H9 (cell line): ENCODE measurements at regions not wholly inside any gene's neighbourhood (a gene's known extent, or its start where the extent isn't known, plus 50 kb on each side); places are given as distances from the start of the nearest gene placed in this dataset.

Experiments used
- DNase-seq: peaks from one replicate; pipeline ENCODE4 v3.0.0-alpha.2; 2017
- H2AFZ ChIP-seq: one replicate; pipeline ENCODE4 v1.6.1; 2013; ENCODE audit warnings: mild to moderate bottlenecking, low read length, control low read depth, moderate library complexity
- H2AK5ac ChIP-seq: 2 replicates; pipeline ENCODE4 v1.6.1; 2013; ENCODE audit warnings: low read length, control low read depth, mixed read lengths; ENCODE audit not compliant: insufficient read length
- H2BK120ac ChIP-seq: one replicate; pipeline ENCODE4 v1.6.1; 2013; ENCODE audit warnings: low read depth, mild to moderate bottlenecking, low read length, control low read depth, inconsistent platforms; ENCODE audit not compliant: poor library complexity, severe bottlenecking
- H2BK12ac ChIP-seq: 2 replicates; pipeline ENCODE4 v1.6.1; 2013; ENCODE audit warnings: low read length, control low read depth, mixed read lengths, low read depth; ENCODE audit not compliant: insufficient read length
- H2BK15ac ChIP-seq: 2 replicates; pipeline ENCODE4 v1.6.1; 2013; ENCODE audit warnings: low read depth, low read length, control low read depth
- H2BK20ac ChIP-seq: one replicate; pipeline ENCODE4 v1.6.1; 2013; ENCODE audit warnings: low read depth, mild to moderate bottlenecking, low read length, control low read depth, inconsistent platforms; ENCODE audit not compliant: poor library complexity, severe bottlenecking
- H2BK5ac ChIP-seq: 2 replicates; pipeline ENCODE4 v1.6.1; 2013; ENCODE audit warnings: low read length, control low read depth, mixed read lengths; ENCODE audit not compliant: insufficient read length
- H3K14ac ChIP-seq: 2 replicates; pipeline ENCODE4 v1.6.1; 2013; ENCODE audit warnings: low read length, control low read depth; ENCODE audit not compliant: insufficient read depth
- H3K18ac ChIP-seq: 2 replicates; pipeline ENCODE4 v1.6.1; 2013; ENCODE audit warnings: low read depth, mild to moderate bottlenecking, mixed read lengths, low read length, control low read depth; ENCODE audit not compliant: insufficient read length
- H3K23ac ChIP-seq: 2 replicates; pipeline ENCODE4 v1.6.1; 2013; ENCODE audit warnings: low read length, control low read depth, mixed read lengths, low read depth; ENCODE audit not compliant: insufficient read length
- H3K23me2 ChIP-seq: 2 replicates; pipeline ENCODE4 v1.6.1; 2013; ENCODE audit warnings: low read depth, mild to moderate bottlenecking, mixed read lengths, low read length, control low read depth; ENCODE audit not compliant: insufficient read length, poor library complexity, severe bottlenecking
- H3K27ac ChIP-seq: 2 replicates; pipeline ENCODE4 v1.5.1; 2013; ENCODE audit warnings: low read length, control low read depth, mixed read lengths, low read depth; ENCODE audit not compliant: insufficient read length
- H3K27me3 ChIP-seq: 2 replicates; pipeline ENCODE4 v1.6.1; 2013; ENCODE audit warnings: low read length, control low read depth, inconsistent platforms; ENCODE audit not compliant: insufficient read depth
- H3K4ac ChIP-seq: 2 replicates; pipeline ENCODE4 v1.6.1; 2013; ENCODE audit warnings: low read depth, mild to moderate bottlenecking, control low read depth, inconsistent platforms, low read length, moderate library complexity
- H3K4me1 ChIP-seq: 2 replicates; pipeline ENCODE4 v1.6.1; 2013; ENCODE audit warnings: low read length, control low read depth, inconsistent platforms; ENCODE audit not compliant: insufficient read depth
- H3K4me2 ChIP-seq: 2 replicates; pipeline ENCODE4 v1.6.1; 2013; ENCODE audit warnings: low read length, control low read depth, mixed read lengths; ENCODE audit not compliant: insufficient read length, insufficient read depth
- H3K56ac ChIP-seq: 2 replicates; pipeline ENCODE4 v1.6.1; 2013; ENCODE audit warnings: low read depth, mild to moderate bottlenecking, mixed read lengths, low read length, control low read depth; ENCODE audit not compliant: insufficient read length
- H3K79me1 ChIP-seq: 2 replicates; pipeline ENCODE4 v1.6.1; 2013; ENCODE audit warnings: low read depth, mild to moderate bottlenecking, moderate library complexity, low read length, control low read depth, inconsistent platforms; ENCODE audit not compliant: insufficient read depth, poor library complexity, severe bottlenecking
- H3K79me2 ChIP-seq: 2 replicates; pipeline ENCODE4 v1.6.1; 2013; ENCODE audit warnings: low read length, control low read depth, inconsistent platforms; ENCODE audit not compliant: insufficient read depth
- H3K9ac ChIP-seq: 2 replicates; pipeline ENCODE4 v1.6.1; 2013; ENCODE audit warnings: low read length, control low read depth, mixed read lengths; ENCODE audit not compliant: insufficient read length; ENCODE audit errors: extremely low read depth
- H3K9me3 ChIP-seq: one replicate; pipeline ENCODE4 v1.6.1; 2013; ENCODE audit warnings: low read depth, low read length, inconsistent platforms; ENCODE audit not compliant: control insufficient read depth
- H3T11ph ChIP-seq: one replicate; pipeline ENCODE4 v1.6.1; 2013; ENCODE audit warnings: mild to moderate bottlenecking, low read length, control low read depth, inconsistent platforms
- H4K20me1 ChIP-seq: one replicate; pipeline ENCODE4 v1.6.1; 2013; ENCODE audit not compliant: control insufficient read depth, insufficient read length, insufficient read depth
- H4K5ac ChIP-seq: 2 replicates; pipeline ENCODE4 v1.6.1; 2013; ENCODE audit warnings: low read depth, mild to moderate bottlenecking, mixed read lengths, low read length, control low read depth; ENCODE audit not compliant: insufficient read length
- H4K8ac ChIP-seq: replicated peaks from 2 replicates; pipeline ENCODE4 v1.6.1; 2013; ENCODE audit warnings: low read length, control low read depth, mixed read lengths, low read depth; ENCODE audit not compliant: insufficient read length
- H4K91ac ChIP-seq: 2 replicates; pipeline ENCODE4 v1.6.1; 2013; ENCODE audit warnings: low read depth, mild to moderate bottlenecking, moderate library complexity, mixed read lengths, low read length, control low read depth; ENCODE audit not compliant: insufficient read length
- H3K27ac Mint-ChIP-seq, 3 experiments: 2 replicates in 2 of 3; 3 replicates in 1 of 3; pipeline ENCODE4 v1.8.0; 2020 to 2021; ENCODE audit warnings: mixed read lengths in 3 of 3, mild to moderate bottlenecking in 1 of 3, moderate library complexity in 1 of 3
- H3K27me3 Mint-ChIP-seq: 2 replicates; pipeline ENCODE4 v1.8.0; 2021; ENCODE audit warnings: low read depth, mild to moderate bottlenecking, moderate library complexity, mixed read lengths
- H3K36me3 Mint-ChIP-seq, 3 experiments: 2 replicates in 2 of 3; 3 replicates in 1 of 3; pipeline ENCODE4 v1.8.0; 2020 to 2021; ENCODE audit warnings: low read depth in 3 of 3, mixed read lengths in 3 of 3; ENCODE audit not compliant: insufficient read depth in 1 of 3
- H3K4me1 Mint-ChIP-seq, 2 experiments: 2 replicates each; pipeline ENCODE4 v1.8.0; 2020; ENCODE audit warnings: mixed read lengths in 2 of 2
- H3K4me3 Mint-ChIP-seq, 2 experiments: 2 replicates in 1 of 2; 3 replicates in 1 of 2; pipeline ENCODE4 v1.8.0; 2020 to 2021; ENCODE audit warnings: mild to moderate bottlenecking in 2 of 2, mixed read lengths in 2 of 2, moderate library complexity in 1 of 2
- H3K9me3 Mint-ChIP-seq, 2 experiments: 2 replicates in 1 of 2; 3 replicates in 1 of 2; pipeline ENCODE4 v1.8.0; 2020; ENCODE audit warnings: mild to moderate bottlenecking in 2 of 2, mixed read lengths in 2 of 2, moderate library complexity in 1 of 2
- CTCF ChIP-seq: fragments of 200-600 bp; sonication (generic); conservative IDR thresholded peaks from 3 replicates; pipeline ENCODE4 v1.8.0; 2021; ENCODE audit warnings: antibody characterized with exemption, mild to moderate bottlenecking
- WGBS: extraction: QIAGEN DNeasy Blood & Tissue Kit; methylation state at CpG from one replicate; pipeline ENCODE4 v1.1.7; 2013; ENCODE audit warnings: missing lambda C conversion rate, low lambda C conversion rate, mixed read lengths; ENCODE audit not compliant: insufficient read length; ENCODE audit errors: extremely low coverage; 5-methylcytosine and 5-hydroxymethylcytosine counted together

- H2BK5ac ChIP-seq: no peak overlapping the region
- no peaks in the 10 kb centered on the region for H3K79me1 ChIP-seq
- Mint-ChIP-seq H3K4me3 (no peak overlapping the region), H3K4me1 (peaks cover 8 to 10% of the 10 kb centered on the region in 2 experiments; a peak in 3 of 4 replicates), H3K27me3 (no peaks in the 10 kb centered on the region), H3K36me3 (no peaks in the 10 kb centered on the region), H3K9me3 (no peaks in the 10 kb centered on the region), H3K27ac (no peak overlapping the region)
- no peak overlapping the region for H2AFZ ChIP-seq
- no peak overlapping the region for H3K9ac ChIP-seq
- no peak for DNase-seq
- no peak overlapping the region for H2BK120ac ChIP-seq
- H2BK20ac ChIP-seq: no peak overlapping the region
- no peaks in the 10 kb centered on the region for H3K27me3 ChIP-seq
- H3K79me2 ChIP-seq: no peaks in the 10 kb centered on the region
- H3K4me1 ChIP-seq: no peaks in the 10 kb centered on the region; the same call in 1 of the 2 replicates
- H3K4ac ChIP-seq: no peak overlapping the region
- no peak overlapping the region for H3T11ph ChIP-seq
- no peak overlapping the region for H4K91ac ChIP-seq
- no peak overlapping the region for H4K8ac ChIP-seq
- H3K18ac ChIP-seq: no peak overlapping the region
- H3K56ac ChIP-seq: no peak overlapping the region
- no peak overlapping the region for H3K4me2 ChIP-seq
- no CpG with 5 or more reads among the region's 1 CpG for WGBS
- H2BK15ac ChIP-seq: no peak overlapping the region
- TF ChIP-seq CTCF: no peak
- H3K14ac ChIP-seq: no peak overlapping the region
- H4K5ac ChIP-seq: no peak overlapping the region
- no peak overlapping the region for H2AK5ac ChIP-seq
- no peak overlapping the region for H2BK12ac ChIP-seq
- H3K23me2 ChIP-seq: no peaks in the 10 kb centered on the region
- H3K27ac ChIP-seq: no peak overlapping the region
- no peak overlapping the region for H3K23ac ChIP-seq
- no peaks in the 10 kb centered on the region for H4K20me1 ChIP-seq
- no peaks in the 10 kb centered on the region for H3K9me3 ChIP-seq
These were observed 68.7 kb upstream of the ARHGEF3 start for GRCh38 chr3:56870436-56870835.
